Activated CD4-positive, alpha-beta T cell treated with anti-CD3 and anti-CD28 coated beads, Interleukin-2, amount 50 U/mL, for 24 hours (primary cell): ENCODE measurements at regions not wholly inside any gene's neighbourhood (a gene's known extent, or its start where the extent isn't known, plus 50 kb on each side); places are given as distances from the start of the nearest gene placed in this dataset.

Experiments used
- DNase-seq, 2 donors: peaks; one replicate each; pipeline ENCODE4 v3.0.0-alpha.2; 2020; ENCODE audit warnings: low read depth in 1 of 2, low spot score in 1 of 2

GRCh38 chr2:100660851-100661584, 98.2 kb downstream of the PDCL3 start:
- DNase-seq = no peak

DNA sequence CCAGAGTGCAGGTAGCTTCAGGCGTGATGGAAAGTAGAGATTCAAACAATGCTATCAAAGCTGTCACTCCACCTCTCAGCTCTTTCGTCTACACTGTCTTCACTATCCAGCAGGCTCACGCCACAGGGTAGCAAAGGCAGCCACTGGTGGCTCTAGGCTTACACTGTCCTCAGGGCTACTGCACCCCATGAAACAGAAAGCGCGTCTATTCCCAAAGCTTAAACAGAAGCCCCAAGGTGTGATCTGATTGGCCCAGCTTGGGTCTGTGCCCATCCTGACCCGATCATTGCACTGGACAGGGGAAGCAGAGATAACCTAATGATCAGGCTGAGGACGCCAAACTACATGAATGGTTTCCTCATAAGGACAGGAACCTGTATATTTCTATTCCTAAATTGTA, 100.1 kb downstream of the PDCL3 start:
- DNase-seq = no peak

GRCh38 chr2:100664021-100664755, 101.4 kb downstream of the PDCL3 start:
- no peak for DNase-seq

GRCh38 chr2:100664756-100665101, 101.9 kb downstream of the PDCL3 start:
- DNase-seq = no peak

GRCh38 chr2:100666996-100667395, 104.2 kb downstream of the PDCL3 start:
- DNase-seq = no peak

- no peak for DNase-seq
Measured at GRCh38 chr2:100667801-100668200, 105.0 kb downstream of the PDCL3 start.

DNA sequence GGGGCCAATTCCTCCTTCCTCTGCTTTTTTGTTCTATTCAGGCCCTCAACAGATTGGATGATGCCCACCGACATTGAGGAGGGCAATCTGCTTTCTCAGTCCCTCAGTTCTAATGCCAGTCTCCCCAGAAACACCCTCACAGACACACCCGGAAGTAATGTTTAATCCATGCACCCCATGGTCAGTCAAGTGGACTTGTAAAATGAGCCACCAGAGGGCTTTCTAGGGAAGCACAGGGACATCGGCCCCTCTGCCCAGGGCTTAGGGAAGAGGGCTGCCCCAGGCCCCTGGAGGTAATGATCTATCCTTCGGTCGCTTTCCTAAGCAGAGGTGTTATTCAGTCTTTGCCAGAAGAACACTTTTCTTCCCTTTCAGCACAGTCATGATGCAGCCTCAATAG, 107.4 kb downstream of the PDCL3 start:
- DNase-seq = no peak

DNA sequence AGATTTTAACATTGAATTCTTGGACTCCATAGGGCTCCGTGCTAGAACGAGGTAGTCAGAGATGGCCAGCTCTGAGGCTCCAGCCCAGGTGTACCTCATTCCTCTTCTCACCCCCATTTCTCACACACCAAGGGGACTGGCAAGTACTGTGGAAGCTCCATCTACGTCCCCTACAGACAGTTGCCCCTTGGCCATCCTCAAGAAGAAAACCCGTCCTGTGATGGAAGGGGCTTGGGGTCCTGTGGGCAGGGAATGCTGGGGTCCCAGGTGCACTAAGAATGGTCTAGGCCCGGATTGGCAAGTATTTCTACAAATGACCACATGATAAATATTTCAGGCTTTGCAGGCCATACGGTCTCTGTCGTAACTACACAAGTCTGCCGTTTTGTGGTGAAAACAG, 110.3 kb downstream of the PDCL3 start:
- no peak for DNase-seq

- no peak for DNase-seq
Measured at GRCh38 chr2:100673691-100674485, 111.1 kb downstream of the PDCL3 start.

DNA sequence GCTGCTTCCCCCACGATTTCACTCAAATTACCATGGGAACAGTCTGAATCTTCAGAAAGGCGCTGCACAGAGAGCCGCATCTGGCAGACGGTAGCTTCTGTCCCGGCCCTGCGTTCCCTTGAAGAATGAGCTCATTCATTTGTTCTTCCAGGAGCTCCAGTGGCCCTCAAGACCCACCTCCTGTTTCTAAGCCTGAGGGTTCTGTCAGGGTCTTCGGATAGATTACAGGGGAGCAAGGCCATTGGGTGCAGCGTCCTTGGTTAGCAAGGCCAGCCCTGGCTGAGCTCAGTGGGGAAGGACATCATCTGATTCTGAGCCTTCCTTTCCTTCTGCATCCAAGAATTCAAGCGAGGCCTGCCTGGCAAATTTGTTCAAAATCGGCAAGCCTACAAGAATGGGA, 111.9 kb downstream of the PDCL3 start:
- no peak for DNase-seq

GRCh38 chr2:100675373-100675772, 112.6 kb downstream of the PDCL3 start:
- no peak for DNase-seq

DNA sequence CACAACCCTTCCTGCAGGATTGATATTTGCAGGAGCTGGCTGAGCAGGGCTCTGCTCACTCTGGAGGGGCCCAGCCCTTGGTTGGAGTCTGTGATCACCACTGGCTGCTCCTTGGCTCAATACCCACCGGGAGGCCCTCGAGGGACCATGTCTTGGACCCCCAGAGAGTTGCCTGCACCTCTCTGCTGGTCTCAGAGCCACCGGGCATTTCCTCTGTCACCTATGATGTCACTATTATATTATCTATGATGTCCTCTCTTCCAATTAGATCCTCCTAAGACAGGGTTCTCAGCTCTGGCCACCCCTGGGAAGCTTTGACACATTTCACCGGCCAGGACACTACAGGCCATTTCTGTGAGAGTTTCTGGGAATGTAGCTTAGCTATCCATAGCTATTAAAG, 113.1 kb downstream of the PDCL3 start:
- no peak for DNase-seq

GRCh38 chr2:100676346-100676745, 113.6 kb downstream of the PDCL3 start:
- DNase-seq = no peak

DNA sequence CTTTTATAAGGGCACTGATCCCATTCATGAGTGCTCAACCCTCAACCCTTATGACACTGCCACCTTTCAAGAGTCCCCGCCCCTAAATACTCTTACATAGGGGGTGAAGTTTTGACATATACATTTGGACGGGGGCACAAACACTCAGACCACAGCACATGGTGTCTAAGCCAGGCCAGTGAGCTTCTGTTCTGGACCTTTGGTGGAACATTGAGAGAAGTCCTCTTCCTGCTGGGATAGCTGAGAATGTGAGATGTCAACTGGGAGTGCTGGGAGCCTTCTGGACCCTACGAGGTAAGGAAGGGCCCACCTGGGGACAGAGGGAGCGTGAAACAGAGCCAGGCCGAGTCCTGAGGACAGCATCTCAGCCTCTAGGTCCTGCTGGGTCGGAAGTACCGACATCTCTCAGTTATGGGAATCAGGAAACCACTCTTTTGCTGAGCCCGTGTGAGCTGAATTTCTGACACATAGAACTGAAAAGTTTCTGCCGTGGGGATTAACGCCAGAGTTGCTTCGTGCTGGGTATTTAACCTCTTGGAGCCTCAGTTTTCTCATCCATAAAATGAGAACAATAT, 114.9 kb downstream of the PDCL3 start:
- no peak for DNase-seq

GRCh38 chr2:100679211-100679610, 116.4 kb downstream of the PDCL3 start:
- no peak for DNase-seq

- no peak for DNase-seq
Measured at GRCh38 chr2:100682536-100682935, 119.7 kb downstream of the PDCL3 start.

DNA sequence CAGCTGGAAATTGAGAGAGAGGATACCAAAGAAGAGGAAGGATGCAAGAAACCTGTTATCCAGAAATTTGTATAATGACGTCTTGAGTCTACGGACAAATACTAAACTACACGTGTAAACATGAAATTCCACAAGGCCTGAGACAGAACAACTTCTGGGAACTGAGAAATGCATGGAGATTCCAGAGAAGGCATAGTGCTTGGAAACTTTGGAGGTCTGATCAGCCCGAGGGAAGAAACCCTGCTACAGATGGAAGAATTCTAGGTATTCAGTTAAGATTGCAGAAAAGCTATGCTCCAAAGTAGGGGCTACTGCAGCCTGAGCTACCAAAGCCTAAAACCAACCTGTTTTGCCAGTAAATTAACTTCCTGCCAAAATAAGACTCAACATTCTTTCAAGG, 120.4 kb downstream of the PDCL3 start:
- DNase-seq = no peak

DNA sequence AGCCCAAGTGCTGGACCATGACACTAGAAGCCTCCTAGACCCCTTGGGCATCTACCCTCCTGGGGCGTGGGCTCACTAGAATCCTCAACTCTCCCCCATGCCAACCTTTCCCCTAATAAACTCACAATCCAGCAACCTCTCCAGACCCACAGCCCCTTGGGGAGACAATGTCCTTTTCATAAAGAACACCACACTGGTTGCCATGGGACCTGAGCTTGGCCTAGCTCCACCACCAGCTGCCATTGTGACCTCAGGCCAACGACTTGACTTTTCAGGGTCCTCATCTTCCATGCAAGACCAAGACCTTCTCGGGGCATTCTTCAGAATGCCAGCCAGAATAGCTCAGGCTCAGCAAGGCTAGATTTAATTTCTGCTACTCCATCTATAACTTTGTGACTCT, 128.1 kb upstream of the NPAS2 start:
- DNase-seq = no peak

- DNase-seq = no peak
Measured at GRCh38 chr2:100692381-100692780, 127.6 kb upstream of the NPAS2 start.

DNA sequence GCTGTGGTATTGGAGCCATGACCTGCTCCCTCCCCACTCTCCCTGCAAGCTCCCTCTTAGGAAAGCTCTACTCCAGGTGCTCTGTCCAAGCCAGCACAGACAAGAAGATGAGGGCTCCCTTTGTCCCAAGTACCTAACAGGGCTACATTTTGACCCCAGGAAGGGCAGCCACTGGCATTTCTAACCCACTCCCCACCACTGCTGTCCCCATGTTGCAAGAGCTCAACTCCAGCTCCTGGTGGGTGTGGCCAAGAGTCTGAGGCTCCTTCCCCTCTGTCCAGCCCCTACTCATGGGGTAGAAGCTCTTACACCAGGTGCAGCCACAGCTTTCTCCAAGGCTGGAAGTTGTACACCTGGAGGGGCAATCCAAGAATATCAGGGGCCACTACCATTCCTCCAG, 127.0 kb upstream of the NPAS2 start:
- DNase-seq = no peak

- no peak for DNase-seq
Measured at GRCh38 chr2:100699131-100699530, 120.8 kb upstream of the NPAS2 start.
